SH-SY5Y (cell line): ENCODE measurements at regions not wholly inside any gene's neighbourhood (a gene's known extent, or its start where the extent isn't known, plus 50 kb on each side); places are given as distances from the start of the nearest gene placed in this dataset.

Experiments
- GATA2 ChIP-seq: IDR thresholded peaks from 2 replicates; pipeline ENCODE4 v1.6.1; 2011; ENCODE audit warnings: mild to moderate bottlenecking, low read depth, low read length
- GATA3 ChIP-seq: IDR thresholded peaks from 2 replicates; pipeline ENCODE4 v1.6.1; 2011; ENCODE audit warnings: low read depth, mild to moderate bottlenecking, low read length, moderate library complexity

DNA sequence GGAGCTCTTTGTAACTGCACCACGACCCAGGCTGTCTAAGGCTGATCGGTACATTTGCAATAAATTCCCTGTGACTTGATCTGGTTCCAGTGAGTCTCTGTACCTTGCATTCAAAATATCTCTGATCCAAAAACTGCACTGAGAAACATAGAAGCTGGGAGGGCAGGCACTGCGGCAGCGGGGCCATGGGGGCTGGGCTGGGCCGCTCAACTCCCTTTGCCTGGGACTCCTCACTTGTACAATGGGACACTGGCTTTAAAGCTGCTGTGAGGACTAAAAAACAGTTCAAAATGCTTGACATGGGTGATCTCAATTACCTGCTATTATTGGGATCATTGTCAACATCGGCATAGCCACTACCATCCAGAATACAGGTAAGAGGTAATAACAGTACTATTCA is 644.0 kb downstream of the AJAP1 start:
- TF ChIP-seq GATA2 (no peak), GATA3 (no peak)

- TF ChIP-seq GATA2 (no peak), GATA3 (no peak)
These were observed 643.5 kb downstream of the AJAP1 start for GRCh38 chr1:5297886-5298239.

- TF ChIP-seq GATA3 (no peak), GATA2 (no peak)
These were observed 642.9 kb downstream of the AJAP1 start for GRCh38 chr1:5297180-5297885.

DNA sequence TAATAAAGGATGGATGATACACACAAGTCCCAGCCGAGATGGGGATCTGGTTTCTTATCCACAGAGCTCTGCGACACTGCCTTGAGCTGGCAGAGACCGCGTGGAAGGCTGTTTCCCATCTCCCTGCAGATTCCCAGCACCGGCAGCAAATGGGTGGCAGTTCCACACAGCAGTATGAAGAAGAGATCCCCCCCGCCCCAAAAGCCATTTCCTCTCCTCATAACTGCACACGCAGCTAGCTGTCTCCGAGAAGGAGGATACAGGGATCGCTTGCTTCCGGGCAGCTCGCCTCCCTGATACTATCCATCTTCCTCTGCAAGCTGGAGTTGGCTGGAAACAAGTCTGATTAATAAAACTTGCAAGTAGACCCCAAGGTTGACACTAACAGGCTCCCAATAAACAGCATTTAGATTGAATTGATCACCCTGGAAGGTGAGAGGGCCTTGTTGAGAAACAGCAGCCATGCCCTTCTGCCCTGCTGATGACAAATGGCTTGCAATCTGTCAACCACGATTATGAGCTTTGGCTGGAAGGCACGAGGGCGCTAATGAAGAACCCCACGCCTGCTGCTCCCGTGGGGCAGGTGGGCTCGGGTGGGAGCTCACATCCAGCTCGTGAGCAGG is 642.3 kb downstream of the AJAP1 start:
- TF ChIP-seq GATA2, result peak; percentile 36; the same call in 1 of the 2 replicates
- TF ChIP-seq GATA3, result no peak

DNA sequence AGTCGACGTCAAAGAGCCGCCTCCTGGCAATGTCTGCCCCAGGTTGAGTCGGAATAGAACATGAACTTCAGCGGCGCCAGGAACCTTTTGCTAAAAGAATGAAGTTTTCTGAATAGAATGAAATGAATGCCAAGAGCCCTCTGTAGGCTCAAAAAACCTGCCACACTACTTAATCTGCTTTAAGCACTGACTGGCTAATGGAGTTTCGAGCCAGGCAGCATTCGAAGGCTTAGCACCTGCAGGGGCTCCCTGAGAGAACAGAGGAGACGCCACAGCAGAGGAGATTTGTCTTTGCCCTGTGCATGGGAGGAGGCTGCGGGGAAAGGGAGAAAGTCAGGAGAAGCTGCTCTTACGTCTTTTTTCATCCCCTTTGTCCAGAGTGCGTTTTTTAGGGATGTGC is 641.7 kb downstream of the AJAP1 start:
- TF ChIP-seq GATA2 (no peak), GATA3 (no peak)

GRCh38 chr1:5291889-5292288 is 637.5 kb downstream of the AJAP1 start:
- TF ChIP-seq GATA3, result no peak

GRCh38 chr1:5287178-5288150 is 633.1 kb downstream of the AJAP1 start:
- TF ChIP-seq GATA3, result no peak
- TF ChIP-seq GATA2, result peak; percentile 33; the same call in 1 of the 2 replicates

GRCh38 chr1:5286244-5286643 is 631.8 kb downstream of the AJAP1 start:
- no peak for TF ChIP-seq GATA3
- TF ChIP-seq GATA2, result no peak

DNA sequence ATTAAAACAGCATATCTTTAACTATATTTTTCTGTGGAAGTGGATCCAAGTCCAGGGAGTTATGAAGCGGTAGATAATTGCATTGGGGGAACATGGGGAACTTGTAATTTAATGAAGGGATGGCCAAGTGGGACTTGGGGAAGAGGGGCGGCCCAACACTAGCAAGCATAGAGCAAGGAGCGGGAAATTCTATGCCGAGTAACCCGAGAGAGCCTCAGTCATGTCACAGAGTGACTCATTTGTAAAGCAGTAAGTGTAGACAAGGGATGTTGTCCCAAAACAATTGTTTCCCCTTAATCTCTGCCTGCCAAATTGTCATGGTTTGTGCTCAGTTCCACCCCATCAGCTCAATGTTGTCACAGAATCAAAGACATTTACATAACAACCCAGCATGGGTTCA is 620.1 kb downstream of the AJAP1 start:
- TF ChIP-seq GATA3 (no peak), GATA2 (no peak)

DNA sequence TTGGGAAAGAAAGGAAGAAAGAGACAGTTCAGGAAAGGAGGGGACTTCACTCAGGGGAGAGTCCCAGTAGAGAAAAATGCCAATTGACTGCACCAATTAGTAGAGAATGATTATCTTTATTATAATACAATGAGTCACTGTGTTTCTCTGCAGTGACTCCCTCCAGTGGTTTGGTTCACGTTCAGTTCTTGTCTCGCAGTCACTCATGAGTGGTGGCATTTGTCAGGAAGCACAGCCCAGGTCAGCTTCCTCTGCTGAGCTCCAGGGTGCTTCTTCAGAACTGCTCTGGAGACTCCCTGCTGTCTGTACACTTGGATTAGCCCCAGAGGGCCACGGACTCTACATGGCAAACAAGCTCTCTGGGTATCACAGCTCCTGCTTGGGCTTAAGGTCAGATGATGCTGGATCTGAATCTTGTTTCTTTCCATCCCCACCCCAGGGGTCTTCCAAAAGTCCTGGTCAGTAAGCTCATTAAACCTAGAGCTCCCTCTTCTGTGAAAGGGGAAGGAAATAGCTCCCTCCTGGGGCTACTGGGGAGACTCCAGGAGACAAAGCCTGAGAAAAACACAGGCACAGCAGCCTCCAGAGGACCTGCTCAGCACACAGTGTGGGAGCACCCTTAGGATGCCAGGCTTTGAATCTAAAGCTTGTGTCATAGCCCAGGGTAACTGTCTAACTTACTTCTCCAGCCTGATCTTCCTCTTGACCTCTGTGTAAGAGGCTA is 619.0 kb downstream of the AJAP1 start:
- TF ChIP-seq GATA2, result no peak
- TF ChIP-seq GATA3, result no peak

GRCh38 chr1:5272325-5272724 is 617.9 kb downstream of the AJAP1 start:
- TF ChIP-seq GATA3, result no peak
- no peak for TF ChIP-seq GATA2

DNA sequence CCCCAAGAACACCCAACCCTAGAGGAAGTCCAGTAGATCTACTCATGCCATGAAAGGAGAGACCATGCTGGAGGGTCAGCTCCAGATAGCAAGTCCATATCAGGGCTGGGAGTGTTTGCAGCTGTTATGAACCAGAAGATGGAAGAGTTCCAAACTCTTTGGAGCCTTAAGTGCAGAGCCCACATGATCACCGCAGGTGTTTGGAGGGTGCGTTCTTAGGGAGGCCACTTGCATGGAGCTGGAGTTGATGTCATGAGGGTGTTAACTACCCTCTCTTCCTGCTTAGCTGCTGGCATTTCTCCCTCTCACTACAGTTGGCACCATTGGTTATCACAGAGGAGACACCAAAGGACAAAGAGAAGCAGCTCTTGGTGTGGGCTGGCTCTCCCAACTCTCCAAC is 616.9 kb downstream of the AJAP1 start:
- TF ChIP-seq GATA2 (no peak), GATA3 (no peak)

GRCh38 chr1:5269901-5270300 is 615.5 kb downstream of the AJAP1 start:
- TF ChIP-seq GATA3 (no peak), GATA2 (no peak)

GRCh38 chr1:5267603-5268235 is 613.3 kb downstream of the AJAP1 start:
- TF ChIP-seq GATA2 (no peak), GATA3 (no peak)

DNA sequence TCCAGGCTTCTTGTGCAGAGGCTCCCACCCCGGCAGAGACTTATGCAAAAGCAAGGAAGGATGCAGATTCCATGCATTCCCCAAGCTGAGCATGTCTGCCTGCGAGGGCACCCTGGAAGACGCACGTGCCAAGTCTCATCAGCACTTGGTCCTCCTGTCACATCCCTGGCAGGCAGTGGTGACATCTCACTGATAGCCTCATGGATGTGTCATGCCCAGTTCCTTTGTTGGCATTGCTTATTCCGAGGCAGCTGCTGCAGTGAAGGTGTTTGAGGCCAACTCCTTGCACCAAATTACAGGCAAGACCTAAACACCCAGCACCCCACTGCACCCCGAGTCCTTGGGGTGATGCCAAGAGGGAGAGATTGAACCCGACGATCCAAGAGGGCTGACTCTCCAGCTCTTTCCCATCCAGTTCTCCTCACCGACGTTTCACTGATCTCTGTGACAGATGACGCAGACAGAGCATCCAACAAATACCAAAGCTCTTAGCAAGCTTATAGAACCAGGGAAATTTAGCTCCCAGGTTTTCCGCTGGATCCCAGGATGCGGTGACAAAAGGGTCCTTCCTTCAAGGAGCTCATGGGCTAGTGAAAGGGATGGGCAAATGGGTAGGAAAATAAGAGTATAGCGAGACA is 611.1 kb downstream of the AJAP1 start:
- TF ChIP-seq GATA2 (no peak), GATA3 (no peak)
